HUDEP-2 (cell line): ENCODE measurements at regions not wholly inside any gene's neighbourhood (a gene's known extent, or its start where the extent isn't known, plus 50 kb on each side); places are given as distances from the start of the nearest gene placed in this dataset.

ENCODE experiments used
- DNase-seq, 76 experiments: peaks; one replicate each; lab custom pipeline; 2025; ENCODE audit not compliant: unreplicated experiment in 76 of 76; lab: John Stamatoyannopoulos, UW

DNA sequence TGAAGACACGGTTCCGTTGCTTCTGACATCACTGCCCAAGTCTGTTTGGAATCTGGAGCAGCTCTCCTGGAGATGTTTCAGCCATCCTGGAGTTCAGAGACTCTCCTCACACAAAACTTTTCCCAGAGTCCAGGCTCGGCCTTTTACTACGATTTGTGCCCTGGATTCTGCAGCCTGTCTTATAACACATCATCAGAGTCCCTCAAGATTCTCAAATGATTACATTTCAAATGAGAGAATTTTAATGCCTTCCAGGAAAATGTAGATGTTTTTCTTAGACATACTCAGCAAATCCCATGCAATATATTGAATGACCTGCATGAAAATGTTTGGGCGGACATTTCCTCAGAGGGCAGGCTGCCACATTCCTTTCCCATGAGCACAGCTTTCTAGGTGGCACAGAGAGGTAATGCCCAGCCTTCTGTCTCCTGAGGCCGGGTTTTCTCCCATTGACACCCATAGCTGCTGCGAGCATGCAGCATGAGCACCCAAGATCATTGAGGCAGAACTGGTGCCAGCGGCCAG is 129.1 kb downstream of the SNX19 start:
- no peak for DNase-seq

DNA sequence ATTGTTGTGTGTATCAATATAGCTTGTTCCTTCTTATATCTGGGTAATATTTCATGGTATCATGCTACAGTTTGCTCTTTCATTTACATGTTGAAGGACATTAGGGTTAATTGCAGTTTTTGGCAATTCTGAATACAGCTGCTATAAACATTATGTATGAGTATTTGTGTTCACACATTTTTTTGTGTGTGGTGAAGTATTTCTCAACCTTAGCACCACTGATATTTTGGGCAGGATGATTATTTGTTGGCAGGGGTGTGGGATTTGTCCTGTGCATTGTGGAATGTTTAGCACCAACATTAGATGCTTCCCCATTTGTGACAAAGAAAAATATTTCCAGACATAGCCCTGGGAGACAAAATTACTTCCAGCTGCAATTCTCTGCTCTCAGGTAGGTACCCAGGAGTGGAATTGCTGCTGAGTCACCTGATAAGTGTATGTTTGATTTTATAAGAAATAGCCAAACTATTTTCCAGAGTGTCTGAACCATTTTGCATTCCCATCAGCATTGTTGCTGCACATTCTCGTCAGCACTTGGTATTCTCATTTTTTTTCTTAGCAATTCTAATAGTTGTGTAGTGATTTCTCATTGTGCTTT is 128.2 kb downstream of the SNX19 start:
- no peak for DNase-seq

DNA sequence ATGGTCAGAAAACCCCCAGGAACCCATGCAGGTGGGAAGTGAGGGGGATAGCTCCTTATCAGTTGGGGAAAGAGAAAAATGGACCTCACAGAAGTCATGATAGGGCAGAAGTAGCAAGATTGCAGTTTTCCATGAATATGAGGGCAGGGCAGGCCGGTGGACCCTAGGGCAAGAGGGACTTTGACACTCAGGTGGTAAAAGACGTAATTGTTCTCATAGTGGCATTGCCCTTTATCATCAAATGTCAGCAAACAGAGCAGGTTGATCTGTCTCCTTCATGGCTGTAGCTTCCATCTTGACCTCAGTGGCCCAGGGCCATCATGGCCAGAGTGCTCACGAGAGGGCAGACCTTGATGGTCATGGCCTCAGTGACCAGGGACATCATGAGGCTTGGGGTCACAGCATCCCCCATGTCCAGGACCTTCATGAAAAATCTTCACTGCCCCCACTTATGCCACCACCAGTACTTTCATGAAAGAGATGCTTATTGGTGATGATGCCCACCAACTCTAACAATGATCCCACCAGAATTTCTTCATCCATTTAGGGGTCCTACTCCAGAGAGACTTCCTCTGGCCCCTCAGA is 127.1 kb downstream of the SNX19 start:
- no peak for DNase-seq

DNA sequence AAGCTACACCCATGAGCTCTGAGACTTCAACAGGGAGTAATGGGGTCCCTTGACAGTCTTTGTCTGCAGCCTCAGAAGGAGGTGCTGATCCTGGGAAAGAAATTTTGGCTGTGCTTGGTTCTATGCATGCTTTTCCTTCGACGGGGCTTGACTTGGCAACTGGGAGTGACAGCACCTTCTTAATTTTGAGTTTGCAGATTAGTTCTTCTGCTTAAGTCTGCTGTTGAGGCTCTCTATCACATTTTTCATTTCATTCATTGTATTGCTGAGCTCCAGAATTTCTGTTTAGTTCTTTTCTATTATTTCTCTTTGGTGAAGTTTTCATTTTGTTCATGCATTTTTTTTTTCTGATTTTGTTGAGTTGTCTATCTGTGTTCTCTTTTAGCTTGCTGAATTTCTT is 125.6 kb downstream of the SNX19 start:
- DNase-seq, result no peak

DNA sequence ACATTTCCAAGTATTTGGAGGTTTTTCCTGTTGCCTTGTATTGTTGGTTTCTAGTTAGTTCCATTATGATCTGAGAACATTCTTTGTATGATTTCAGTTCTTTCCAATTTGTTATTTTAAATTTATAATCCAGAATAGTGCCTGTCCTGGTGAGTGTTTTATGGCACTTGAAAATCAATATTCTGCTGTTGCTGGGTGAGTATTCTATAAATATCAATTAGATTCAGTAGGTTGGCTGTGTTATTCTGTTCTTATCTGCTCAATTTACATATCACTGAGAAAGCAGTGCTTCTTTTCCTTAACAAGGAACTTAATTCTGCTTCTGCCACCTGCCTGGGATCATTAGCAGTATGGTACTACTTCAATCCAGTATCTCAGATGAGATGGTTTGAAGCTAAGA is 123.5 kb downstream of the SNX19 start:
- DNase-seq, result no peak

DNA sequence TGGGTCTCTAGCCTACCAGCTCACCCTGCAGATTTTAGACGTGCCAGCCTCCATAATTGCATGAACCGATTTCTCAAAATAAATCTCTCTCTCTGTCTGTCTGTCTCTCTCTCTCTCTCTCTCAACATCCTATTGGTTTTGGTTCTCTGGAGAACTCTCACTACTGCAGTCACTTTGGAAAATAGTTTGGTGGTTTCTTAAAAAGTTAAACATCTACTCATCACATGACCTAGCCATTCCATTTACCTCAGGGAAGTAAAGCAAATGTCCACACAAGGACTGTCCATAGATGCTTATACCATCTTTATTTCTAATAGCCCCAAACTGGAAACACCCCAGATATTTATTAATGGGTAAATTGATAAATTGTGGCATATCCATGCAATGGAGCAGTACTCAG is 119.5 kb downstream of the SNX19 start:
- no peak for DNase-seq

DNA sequence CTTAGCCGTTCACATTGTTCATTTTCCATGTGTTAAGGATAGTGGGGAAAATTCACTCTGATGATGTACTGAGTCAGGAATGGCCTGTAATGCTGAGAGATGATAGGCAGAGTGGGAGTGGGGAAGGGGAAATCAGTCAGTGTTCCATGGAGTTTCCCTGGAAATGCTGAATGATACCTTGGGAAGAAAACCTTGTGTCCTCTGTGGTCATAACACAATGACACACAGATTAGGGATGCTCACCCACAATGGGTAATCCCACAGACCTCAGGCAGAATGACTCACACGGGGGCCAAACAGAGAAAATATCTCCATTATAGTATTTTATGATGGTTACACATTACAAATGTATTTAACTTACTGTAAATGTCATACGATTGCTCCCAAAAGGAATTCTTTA is 118.0 kb downstream of the SNX19 start:
- DNase-seq, result no peak

DNA sequence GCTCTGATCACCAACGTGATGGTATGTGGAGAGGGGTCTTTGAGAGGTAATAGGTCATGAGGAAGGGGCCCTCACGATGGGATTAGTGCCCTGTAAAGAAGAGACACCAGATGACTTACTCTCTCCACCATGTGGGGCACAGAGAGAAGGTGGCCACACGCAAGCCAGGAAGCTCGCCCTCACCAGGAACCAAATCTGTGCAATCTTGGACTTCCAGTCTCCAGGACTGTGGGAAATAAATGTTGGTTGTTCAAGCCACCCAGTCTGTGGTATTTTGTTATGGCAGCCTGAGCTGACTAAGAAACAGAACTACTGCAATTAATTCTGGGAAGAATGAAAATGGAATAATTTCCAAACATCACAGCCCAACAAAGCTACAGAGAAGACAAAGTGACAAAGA is 117.5 kb downstream of the SNX19 start:
- DNase-seq, result no peak

DNA sequence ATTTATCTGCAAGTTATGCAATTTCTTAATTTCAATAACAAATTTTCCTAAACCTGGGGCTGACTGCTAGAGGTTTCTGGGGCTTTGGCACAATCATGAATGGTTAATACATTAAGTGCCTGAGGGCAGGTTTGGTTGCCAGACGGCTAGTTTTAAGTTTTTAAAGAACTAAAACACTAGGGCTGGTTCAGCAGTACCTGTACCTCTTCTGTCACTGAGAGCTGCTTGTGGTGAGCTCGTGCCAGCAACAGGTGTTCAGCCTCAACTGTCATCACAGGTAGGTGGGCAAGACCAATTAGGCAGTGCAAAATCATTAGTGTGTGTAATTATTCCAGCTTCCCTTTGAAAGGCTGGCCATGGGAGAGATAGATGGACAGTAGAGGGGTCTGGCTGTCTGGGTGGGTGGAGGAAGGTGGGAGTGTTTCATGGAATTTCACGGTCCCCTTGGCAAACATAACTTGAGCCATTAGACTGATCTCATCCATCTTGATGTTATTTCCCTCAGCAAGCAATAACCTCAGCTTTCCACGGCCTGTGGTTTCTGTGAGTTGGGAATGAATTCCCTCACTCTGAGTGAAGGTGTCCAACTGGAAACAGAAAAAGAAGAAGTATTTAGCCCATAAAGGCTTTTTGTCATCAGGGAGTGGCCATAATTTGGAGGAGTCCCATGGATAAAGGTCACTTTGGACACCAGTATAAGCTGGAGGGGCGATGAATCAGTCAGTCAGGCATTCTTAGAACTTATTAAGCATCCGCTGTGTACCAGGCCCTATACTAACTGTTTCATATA is 114.8 kb downstream of the SNX19 start:
- DNase-seq, result no peak

DNA sequence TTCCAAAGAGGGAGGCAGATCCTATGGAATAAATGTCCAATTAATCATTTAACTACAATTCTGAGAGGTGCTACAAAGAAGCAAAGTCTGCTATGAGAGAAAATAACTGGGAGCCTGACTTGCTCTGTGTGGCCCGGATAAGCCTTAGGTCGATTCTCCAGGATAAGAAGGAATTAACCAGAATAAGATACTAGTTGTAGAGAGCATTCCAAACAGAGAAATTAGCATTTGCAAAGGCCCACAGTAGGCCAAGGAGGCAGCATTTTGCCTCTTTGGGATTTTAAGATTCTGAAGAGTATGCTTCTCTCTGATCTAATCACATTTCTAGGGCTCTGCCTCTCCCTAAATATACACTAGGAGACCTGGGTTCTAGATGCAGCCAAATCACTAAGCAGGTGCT is 113.7 kb downstream of the SNX19 start:
- DNase-seq, result no peak

DNA sequence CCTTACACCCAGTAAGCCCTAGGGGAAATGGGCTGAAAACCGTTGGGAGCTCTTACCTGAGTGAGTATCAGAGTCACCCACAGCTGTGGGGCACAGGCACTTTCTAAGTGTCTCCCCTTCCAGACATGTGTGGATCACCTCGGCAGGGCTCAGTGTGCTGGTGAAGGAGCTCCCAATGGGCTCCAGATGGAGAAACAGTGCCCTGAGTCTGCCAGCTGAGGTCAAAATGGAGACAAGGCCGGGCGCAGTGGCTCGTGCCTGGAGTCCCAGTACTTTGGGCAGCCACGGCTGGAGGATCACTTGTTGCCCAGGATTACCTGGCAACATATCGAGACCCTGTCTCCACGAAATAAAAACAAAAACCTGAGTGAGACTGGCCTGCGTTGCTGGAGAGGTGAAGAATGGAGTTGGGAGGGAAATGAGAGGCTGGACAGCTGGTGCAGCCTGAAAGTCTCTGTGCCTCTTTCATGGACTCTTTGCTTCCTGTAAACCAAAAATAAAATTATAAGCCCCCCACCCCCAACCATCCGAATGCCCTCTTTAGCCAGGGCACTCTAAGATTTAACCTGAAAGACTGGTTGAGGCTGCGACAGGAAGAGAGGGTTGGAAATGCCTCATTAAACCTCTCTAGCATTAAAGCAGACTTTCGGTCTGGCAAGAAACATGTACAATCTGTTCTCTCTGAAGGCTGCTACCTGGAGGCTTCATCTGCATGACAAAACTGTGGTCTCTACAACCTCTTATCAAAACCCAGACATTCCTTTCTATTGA is 111.8 kb downstream of the SNX19 start:
- no peak for DNase-seq

DNA sequence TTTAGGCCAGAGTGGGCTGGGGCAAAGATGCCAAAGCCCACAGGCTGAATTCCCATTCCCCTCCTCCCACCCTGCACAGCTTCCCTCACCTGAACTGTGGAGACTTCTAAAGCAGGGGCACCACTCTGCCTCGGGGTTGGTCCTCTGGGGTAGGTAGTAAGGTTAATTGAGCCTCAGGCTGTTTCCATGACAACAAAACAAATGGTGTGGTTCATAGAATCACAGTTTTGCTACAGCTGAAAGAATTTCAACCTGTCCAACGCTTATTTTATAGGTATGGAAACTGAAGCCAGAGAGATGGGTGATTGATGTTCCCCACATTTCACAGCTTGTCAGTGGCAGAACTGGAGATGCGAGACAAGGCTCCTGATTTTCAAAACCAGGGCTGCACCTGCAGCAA is 109.5 kb downstream of the SNX19 start:
- DNase-seq, result no peak

DNA sequence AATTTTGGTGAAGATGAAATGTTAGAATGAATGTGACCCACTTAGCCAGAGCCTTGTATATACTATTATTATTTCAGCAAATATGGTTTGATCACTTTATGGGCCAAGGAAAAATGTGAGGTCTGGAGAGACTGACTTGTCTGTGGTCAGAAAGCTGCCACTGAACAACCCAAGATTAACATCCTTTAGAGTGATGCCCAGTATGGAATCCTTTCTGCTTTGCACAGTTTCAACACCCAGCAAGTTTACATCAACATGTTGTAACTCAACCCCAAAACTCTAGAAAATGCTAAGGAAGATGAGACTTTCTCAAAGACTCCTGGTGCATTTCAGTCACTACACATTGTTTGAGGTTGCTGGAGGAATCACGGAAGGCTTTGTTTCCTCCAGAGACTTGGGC is 107.7 kb downstream of the SNX19 start:
- DNase-seq, result no peak

DNA sequence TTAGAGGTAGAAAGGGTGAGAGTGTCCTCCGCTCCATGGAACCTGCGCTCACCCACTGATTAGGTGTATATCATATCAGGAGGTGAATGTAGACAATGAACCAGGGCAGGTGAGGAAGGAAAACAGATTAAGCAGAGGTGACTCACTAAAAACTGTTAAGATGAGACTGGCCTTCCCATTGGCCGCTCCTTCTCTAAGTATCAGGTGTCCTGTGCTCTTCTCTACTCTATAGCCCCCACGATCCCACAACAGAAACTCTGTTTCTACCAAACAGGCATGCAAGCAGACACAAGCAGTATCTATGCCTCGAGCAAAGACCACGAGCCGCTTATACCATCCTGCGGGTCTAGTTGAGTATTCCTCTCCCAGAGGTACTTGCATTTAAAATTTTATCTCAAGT is 103.1 kb downstream of the SNX19 start:
- DNase-seq, result no peak

DNA sequence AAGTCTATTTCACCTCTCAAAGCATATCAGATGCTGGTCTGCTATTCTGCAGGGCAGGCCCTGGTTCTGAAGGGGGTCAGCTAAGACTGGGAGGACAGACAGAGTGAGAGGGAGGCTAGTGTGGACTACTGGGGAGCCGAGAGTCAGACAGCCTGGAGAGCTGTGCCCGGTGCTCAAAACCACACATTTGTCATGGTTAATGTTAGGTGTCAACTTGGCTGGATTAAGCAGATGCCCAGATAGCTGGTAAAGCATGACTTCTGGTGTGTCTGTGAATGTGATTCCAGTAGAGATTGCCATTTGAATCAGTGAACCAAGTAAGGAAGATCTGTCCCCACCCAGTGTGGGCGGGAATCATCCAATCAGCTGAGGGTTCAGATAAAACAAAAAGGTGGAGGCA is 102.6 kb downstream of the SNX19 start:
- DNase-seq, result no peak

DNA sequence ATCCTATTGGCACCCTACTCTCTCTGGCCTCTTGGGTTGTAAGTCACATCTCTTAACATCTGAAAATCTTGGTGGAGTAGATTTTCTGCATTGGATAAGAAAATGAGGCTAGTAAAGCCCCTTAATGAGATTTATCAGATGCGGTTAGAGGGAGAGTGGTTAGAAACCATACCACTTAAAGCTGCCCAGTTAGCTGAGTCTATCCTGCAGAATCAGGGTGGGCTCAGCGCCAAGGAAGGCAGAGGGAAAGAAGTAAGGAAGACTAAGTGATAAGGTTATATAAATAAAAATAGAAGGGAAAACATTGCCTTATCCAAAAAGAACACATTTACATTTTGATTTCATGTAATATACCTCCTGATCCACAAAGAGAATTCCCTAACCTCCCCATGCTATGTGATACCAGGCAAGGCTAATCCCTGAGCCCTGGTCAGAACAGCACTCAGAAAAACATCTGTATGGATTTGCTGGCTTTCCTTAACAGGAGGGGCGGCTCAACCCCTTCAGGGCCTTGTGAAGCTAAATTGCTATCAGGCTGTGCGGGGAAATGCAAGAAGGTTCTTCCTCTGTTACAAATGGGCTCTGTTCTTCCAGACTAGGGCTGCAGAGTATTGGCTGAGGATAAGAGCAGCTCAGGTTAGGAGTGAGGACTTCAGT is 101.7 kb downstream of the SNX19 start:
- no peak for DNase-seq

DNA sequence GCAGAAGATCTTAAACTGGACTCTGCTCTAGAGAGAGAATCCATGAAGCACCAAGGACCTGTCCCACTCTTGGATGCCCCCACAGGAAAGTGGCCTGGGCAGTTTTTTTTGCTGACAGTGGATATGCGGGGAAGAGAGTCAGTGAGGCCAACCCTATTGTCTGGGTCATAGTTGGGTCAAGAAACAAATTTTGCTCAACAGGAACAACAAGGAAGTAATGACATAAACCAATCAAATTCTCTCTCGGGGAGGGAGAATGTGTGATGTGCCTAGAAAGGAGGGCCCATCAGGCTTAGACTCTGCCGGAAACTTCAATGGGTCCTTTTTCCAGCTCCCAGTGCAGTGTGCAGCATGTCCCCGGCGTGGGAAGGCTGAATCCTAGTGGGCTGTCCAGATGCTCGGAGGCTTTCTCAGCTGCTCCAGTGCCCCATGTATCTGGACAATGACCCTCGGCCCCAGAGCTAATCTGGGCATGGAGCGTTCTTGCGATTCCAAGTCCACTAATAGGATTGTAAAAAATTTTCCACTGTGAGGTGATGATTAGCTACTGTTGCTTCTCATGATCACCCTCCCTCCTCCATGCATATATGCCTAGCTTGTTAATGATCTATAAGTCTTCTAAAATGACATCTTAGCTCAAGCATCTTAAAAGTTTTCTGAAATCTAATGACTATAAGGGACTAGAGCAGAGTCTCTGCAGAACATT is 101.0 kb downstream of the SNX19 start:
- no peak for DNase-seq

DNA sequence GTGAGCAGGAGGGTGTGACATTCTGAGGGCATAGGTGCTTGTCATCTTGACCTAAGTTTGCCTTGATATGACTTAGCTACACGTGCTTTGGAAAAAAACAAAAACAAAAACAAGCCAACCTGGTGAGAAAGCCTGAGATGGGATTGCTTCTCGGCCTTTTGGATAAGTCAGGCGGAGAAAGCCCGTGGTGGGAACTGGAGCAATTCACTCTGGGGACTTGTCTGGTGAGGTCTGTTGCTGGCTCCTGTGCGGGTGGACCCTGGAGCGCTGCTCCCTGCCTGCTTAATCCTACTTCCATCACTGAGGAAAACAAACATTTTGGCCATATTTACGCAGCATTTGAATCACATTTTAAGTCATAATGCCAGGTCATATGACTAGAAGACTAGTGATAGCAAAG is 100.3 kb downstream of the SNX19 start:
- no peak for DNase-seq

DNA sequence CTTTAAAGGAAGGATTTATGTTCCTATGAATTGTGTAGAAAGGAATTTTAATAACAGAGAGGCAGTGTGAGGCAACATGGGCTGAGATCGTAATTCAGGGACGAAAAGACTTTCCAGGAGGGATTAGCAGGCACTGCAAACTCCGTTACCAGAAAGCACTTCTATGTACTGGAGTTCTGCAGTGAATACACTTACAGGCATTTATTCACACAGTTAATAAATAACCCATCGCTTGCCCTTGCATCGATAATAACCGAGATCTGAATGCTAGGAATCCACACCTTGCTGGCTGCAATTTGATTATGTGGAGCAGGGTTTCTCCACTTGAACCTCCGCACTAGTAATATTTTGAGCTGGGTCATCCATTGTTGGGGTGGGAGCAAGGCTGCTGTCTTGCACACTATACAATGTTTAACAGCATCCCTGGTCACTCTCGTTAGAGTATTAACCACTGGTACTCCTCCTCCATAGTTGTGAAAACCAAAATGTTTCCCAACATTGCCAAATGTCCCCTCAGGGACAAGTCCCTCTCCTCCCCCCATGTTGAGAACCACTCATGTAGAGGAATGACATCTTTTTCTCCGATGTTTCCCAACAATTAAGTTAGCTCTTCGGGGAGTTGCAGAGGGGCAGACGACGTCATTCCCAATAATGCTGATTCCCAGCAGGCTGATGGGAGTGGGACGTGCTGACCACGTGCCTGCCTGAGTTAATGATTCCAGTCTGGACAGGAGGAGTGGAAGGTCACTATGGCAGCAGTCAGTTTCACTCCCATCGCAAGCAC is 99.5 kb downstream of the SNX19 start:
- DNase-seq, result no peak
